ENCODE measurements at regions not wholly inside any gene's neighbourhood (a gene's known extent, or its start where the extent isn't known, plus 50 kb on each side); places are given as distances from the start of the nearest gene placed in this dataset.
"Not testable (repeated sequence)": the region's sequence is repeated elsewhere in the genome, so short reads cannot be mapped to it uniquely, and the experiment has no call there.

DNA sequence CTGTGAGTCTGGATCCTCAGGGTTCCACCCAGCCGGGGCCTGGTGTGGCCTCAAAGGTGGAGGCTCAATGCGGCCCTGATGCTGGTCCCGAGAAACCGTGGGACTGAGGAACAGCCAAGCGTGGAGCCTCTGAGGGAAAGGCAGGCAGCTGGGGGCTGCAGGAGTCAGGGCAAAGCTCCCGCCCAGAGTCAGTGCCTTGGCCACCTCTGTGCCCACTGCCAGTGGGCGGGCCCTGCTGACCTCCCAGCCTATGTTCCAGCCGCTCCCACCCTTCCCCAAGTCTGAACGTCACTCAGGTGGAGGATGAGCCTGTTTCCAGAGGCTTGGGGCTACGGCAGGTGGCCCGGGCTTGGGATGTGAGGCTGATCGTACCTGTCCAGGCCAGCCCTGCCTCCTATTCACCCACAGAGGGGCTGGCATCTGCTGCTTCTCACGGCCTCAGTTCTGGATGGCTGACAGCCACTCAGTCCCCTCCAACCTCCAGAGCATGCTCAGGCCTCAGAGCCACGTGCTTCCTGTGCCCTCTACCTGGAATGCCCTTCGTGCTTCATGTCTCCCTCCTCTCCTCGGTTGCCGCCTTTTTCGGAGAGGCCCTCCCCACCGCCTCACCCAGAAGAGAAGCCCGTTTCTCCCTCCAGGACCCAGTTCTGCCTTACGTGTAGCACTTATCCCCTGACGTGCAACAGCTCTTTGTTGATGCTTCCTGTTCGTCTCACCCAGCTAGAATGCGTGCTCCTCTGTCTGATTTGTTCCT lies 94.1 kb upstream of the LRPAP1 start:
- H3K27me3 ChIP-seq (ENCODE audit: control insufficient read depth in 2 of 2, insufficient read depth in 2 of 2, low read length in 2 of 2); H4K20me1 ChIP-seq (replicated peaks; ENCODE audit: control insufficient read depth, extremely low read depth, insufficient read depth, low read length); FAIRE-seq; H2AFZ ChIP-seq (ENCODE audit: low read depth, low read length); intact Hi-C loops (cut with micrococcal nuclease); DNase-seq (ENCODE audit: low read depth, low spot score); CTCF ChIA-PET; H3K4me2 ChIP-seq (ENCODE audit: insufficient read depth, low read length); H3K9me1 ChIP-seq (replicated peaks; ENCODE audit: control insufficient read depth, extremely low read depth, insufficient read depth, low read length); H3K4me1 ChIP-seq (ENCODE audit: control insufficient read depth, extremely low read depth, insufficient read depth, low read length); H3K9me3 ChIP-seq (replicated peaks; ENCODE audit: control insufficient read depth, insufficient read depth, low read length); BruUV-seq (replicated peaks); H3K27ac ChIP-seq (ENCODE audit: insufficient read depth, low read depth, low read length); H3K4me3 ChIP-seq (replicated peaks in 1 of 3; ENCODE audit: insufficient read depth in 1 of 3, low read depth in 1 of 3, low read length in 3 of 3); H3K9ac ChIP-seq (replicated peaks; ENCODE audit: extremely low read depth, insufficient read depth, low read length); dilution Hi-C loops (cut with MboI; ENCODE audit: extremely low pct_ligation_motif_present, low sequenced_read_pairs); POLR2A ChIA-PET; H3K79me2 ChIP-seq (ENCODE audit: control insufficient read depth, insufficient read depth, low read length); H3K36me3 ChIP-seq (ENCODE audit: control insufficient read depth in 2 of 2, extremely low read depth in 1 of 2, insufficient read depth in 2 of 2, low read length in 2 of 2): not testable (repeated sequence)

DNA sequence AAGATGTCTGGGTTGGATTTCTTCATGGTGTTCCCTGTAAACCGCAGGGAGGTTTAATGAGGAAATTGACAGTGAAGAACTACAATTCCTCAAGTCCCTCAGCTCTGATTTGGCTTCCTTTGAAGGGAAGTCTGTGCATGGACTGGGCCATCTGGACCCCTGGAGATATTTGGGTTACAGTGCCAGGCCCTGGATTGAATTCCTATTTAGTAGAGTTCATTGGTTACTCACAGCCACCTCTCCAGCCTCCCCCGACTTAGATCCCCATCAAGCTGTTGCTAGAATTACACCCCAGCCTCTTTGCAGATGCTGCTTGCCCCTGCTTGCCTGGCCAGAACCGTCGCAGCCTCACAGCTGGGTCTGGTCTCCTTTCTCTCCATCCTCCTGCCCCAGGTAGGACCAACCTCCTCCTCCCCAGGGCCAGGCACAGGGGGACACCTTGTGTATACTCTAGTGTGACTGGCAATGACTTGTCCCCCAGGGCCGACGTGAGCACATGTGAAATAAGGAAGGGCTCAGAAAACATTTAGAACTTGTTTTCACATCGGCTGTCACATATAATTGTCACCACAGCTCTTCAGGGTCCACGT lies 93.2 kb upstream of the LRPAP1 start:
- H2AFZ ChIP-seq (ENCODE audit: low read depth, low read length); dilution Hi-C loops (cut with MboI; ENCODE audit: extremely low pct_ligation_motif_present, low sequenced_read_pairs); BruUV-seq (replicated peaks); DNase-seq (ENCODE audit: low read depth, low spot score); H3K79me2 ChIP-seq (ENCODE audit: control insufficient read depth, insufficient read depth, low read length); H4K20me1 ChIP-seq (replicated peaks; ENCODE audit: control insufficient read depth, extremely low read depth, insufficient read depth, low read length); H3K9me3 ChIP-seq (replicated peaks; ENCODE audit: control insufficient read depth, insufficient read depth, low read length); H3K27me3 ChIP-seq (ENCODE audit: control insufficient read depth in 2 of 2, insufficient read depth in 2 of 2, low read length in 2 of 2); H3K27ac ChIP-seq (ENCODE audit: insufficient read depth, low read depth, low read length); H3K4me3 ChIP-seq (replicated peaks in 1 of 3; ENCODE audit: insufficient read depth in 1 of 3, low read depth in 1 of 3, low read length in 3 of 3); H3K9me1 ChIP-seq (replicated peaks; ENCODE audit: control insufficient read depth, extremely low read depth, insufficient read depth, low read length); H3K4me1 ChIP-seq (ENCODE audit: control insufficient read depth, extremely low read depth, insufficient read depth, low read length); H3K36me3 ChIP-seq (ENCODE audit: control insufficient read depth in 2 of 2, extremely low read depth in 1 of 2, insufficient read depth in 2 of 2, low read length in 2 of 2); H3K9ac ChIP-seq (replicated peaks; ENCODE audit: extremely low read depth, insufficient read depth, low read length); intact Hi-C loops (cut with micrococcal nuclease); POLR2A ChIA-PET; FAIRE-seq; H3K4me2 ChIP-seq (ENCODE audit: insufficient read depth, low read length): not testable (repeated sequence)
- CTCF ChIA-PET, result interaction anchor here (0.7 kb wide), 1 partner anchor 21 kb away, joined by 3 read pairs; no protein-coding TSS in a partner anchor

DNA sequence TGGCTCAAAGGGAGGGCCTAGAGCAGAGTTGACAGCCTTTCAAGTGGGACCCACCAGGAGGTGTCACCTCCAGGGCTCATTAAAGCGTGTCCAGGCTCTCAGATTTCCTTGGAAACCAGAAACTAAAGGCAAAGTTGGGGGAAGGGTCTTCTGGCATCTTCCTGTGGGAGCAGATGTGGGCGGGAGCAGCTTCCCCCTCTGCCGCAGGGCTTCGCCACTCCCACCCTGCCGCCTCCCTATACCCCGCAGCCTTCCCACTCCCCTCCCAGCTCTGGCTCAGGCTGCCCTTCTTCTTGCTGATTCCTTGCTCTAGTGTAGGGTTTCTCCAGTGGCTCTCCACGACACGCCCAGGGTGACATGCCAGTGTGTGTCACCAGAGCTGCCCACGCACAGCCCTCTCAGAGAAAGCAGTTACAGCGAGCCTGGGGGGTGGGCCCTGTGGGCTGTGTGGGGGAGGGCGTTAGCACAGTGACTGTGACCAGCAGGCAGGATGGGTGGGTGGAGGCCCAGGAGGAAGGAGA lies 91.6 kb upstream of the LRPAP1 start:
- CTCF ChIA-PET; BruUV-seq (replicated peaks); H3K4me1 ChIP-seq (ENCODE audit: control insufficient read depth, extremely low read depth, insufficient read depth, low read length); H3K9me3 ChIP-seq (replicated peaks; ENCODE audit: control insufficient read depth, insufficient read depth, low read length); H3K36me3 ChIP-seq (ENCODE audit: control insufficient read depth in 2 of 2, extremely low read depth in 1 of 2, insufficient read depth in 2 of 2, low read length in 2 of 2); H3K9ac ChIP-seq (replicated peaks; ENCODE audit: extremely low read depth, insufficient read depth, low read length); dilution Hi-C loops (cut with MboI; ENCODE audit: extremely low pct_ligation_motif_present, low sequenced_read_pairs); H4K20me1 ChIP-seq (replicated peaks; ENCODE audit: control insufficient read depth, extremely low read depth, insufficient read depth, low read length); H3K9me1 ChIP-seq (replicated peaks; ENCODE audit: control insufficient read depth, extremely low read depth, insufficient read depth, low read length); H3K4me2 ChIP-seq (ENCODE audit: insufficient read depth, low read length); intact Hi-C loops (cut with micrococcal nuclease); H3K27ac ChIP-seq (ENCODE audit: insufficient read depth, low read depth, low read length); H3K4me3 ChIP-seq (replicated peaks in 1 of 3; ENCODE audit: insufficient read depth in 1 of 3, low read depth in 1 of 3, low read length in 3 of 3); H3K79me2 ChIP-seq (ENCODE audit: control insufficient read depth, insufficient read depth, low read length); FAIRE-seq; H2AFZ ChIP-seq (ENCODE audit: low read depth, low read length); H3K27me3 ChIP-seq (ENCODE audit: control insufficient read depth in 2 of 2, insufficient read depth in 2 of 2, low read length in 2 of 2); DNase-seq (ENCODE audit: low read depth, low spot score); POLR2A ChIA-PET: not testable (repeated sequence)

Data from endothelial cell of umbilical vein (primary cell).